ENCODE measurements at regions not wholly inside any gene's neighbourhood (a gene's known extent, or its start where the extent isn't known, plus 50 kb on each side); places are given as distances from the start of the nearest gene placed in this dataset.
"Not testable (repeated sequence)": the region's sequence is repeated elsewhere in the genome, so short reads cannot be mapped to it uniquely, and the experiment has no call there.

- not testable (repeated sequence) for H3K79me2 ChIP-seq (ENCODE audit: control insufficient read depth, insufficient read depth, low read length, unreplicated experiment); H3K27me3 ChIP-seq (ENCODE audit: insufficient read depth, low read length); H3K27ac ChIP-seq (ENCODE audit: low read depth, low read length); H3K4me3 ChIP-seq (ENCODE audit: low read depth, low read length); H3K36me3 ChIP-seq (ENCODE audit: insufficient read depth, low read length); H3K4me1 ChIP-seq (ENCODE audit: control insufficient read depth, insufficient read depth, low read length, unreplicated experiment); H2AFZ ChIP-seq (ENCODE audit: low read length, unreplicated experiment)
Observed at GRCh38 chr4:155054042-155054441, 154.4 kb upstream of the NPY2R start.

GRCh38 chr4:155060419-155060818, 148.0 kb upstream of the NPY2R start:
- Histone ChIP-seq H3K27ac (ENCODE audit: low read depth, low read length) (no peak overlapping the region), H3K4me1 (ENCODE audit: control insufficient read depth, insufficient read depth, low read length, unreplicated experiment) (no peaks in the 10 kb centered on the region), H2AFZ (ENCODE audit: low read length, unreplicated experiment) (no peak overlapping the region), H3K36me3 (ENCODE audit: insufficient read depth, low read length) (no peaks in the 10 kb centered on the region), H3K79me2 (ENCODE audit: control insufficient read depth, insufficient read depth, low read length, unreplicated experiment) (no peaks in the 10 kb centered on the region), H3K4me3 (ENCODE audit: low read depth, low read length) (no peak overlapping the region), H3K27me3 (ENCODE audit: insufficient read depth, low read length) (no peaks in the 10 kb centered on the region)

- Histone ChIP-seq H3K36me3 (ENCODE audit: insufficient read depth, low read length) (no peaks in the 10 kb centered on the region), H3K27me3 (ENCODE audit: insufficient read depth, low read length) (no peaks in the 10 kb centered on the region), H3K79me2 (ENCODE audit: control insufficient read depth, insufficient read depth, low read length, unreplicated experiment) (no peaks in the 10 kb centered on the region), H2AFZ (ENCODE audit: low read length, unreplicated experiment) (no peak overlapping the region), H3K4me3 (ENCODE audit: low read depth, low read length) (no peak overlapping the region), H3K27ac (ENCODE audit: low read depth, low read length) (no peak overlapping the region), H3K4me1 (ENCODE audit: control insufficient read depth, insufficient read depth, low read length, unreplicated experiment) (no peaks in the 10 kb centered on the region)
Observed at GRCh38 chr4:155060873-155061272, 147.6 kb upstream of the NPY2R start.

- Histone ChIP-seq H3K36me3 (ENCODE audit: insufficient read depth, low read length) (no peaks in the 10 kb centered on the region), H3K79me2 (ENCODE audit: control insufficient read depth, insufficient read depth, low read length, unreplicated experiment) (no peaks in the 10 kb centered on the region), H3K27me3 (ENCODE audit: insufficient read depth, low read length) (no peaks in the 10 kb centered on the region), H3K4me3 (ENCODE audit: low read depth, low read length) (no peak overlapping the region), H2AFZ (ENCODE audit: low read length, unreplicated experiment) (no peak overlapping the region), H3K27ac (ENCODE audit: low read depth, low read length) (no peak overlapping the region), H3K4me1 (ENCODE audit: control insufficient read depth, insufficient read depth, low read length, unreplicated experiment) (no peaks in the 10 kb centered on the region)
Observed at GRCh38 chr4:155062948-155063347, 145.5 kb upstream of the NPY2R start.

GRCh38 chr4:155064934-155065333, 143.5 kb upstream of the NPY2R start:
- H3K36me3 ChIP-seq (ENCODE audit: insufficient read depth, low read length); H3K4me3 ChIP-seq (ENCODE audit: low read depth, low read length); H3K79me2 ChIP-seq (ENCODE audit: control insufficient read depth, insufficient read depth, low read length, unreplicated experiment): not testable (repeated sequence)

GRCh38 chr4:155066871-155067270, 141.6 kb upstream of the NPY2R start:
- Histone ChIP-seq H3K4me3 (ENCODE audit: low read depth, low read length) (no peak overlapping the region), H3K4me1 (ENCODE audit: control insufficient read depth, insufficient read depth, low read length, unreplicated experiment) (no peaks in the 10 kb centered on the region), H3K36me3 (ENCODE audit: insufficient read depth, low read length) (no peaks in the 10 kb centered on the region), H3K27ac (ENCODE audit: low read depth, low read length) (no peak overlapping the region), H3K79me2 (ENCODE audit: control insufficient read depth, insufficient read depth, low read length, unreplicated experiment) (no peaks in the 10 kb centered on the region), H2AFZ (ENCODE audit: low read length, unreplicated experiment) (no peak overlapping the region), H3K27me3 (ENCODE audit: insufficient read depth, low read length) (no peaks in the 10 kb centered on the region)

More at GRCh38 chr4:155064934-155065333, 143.5 kb upstream of the NPY2R start:
- not testable (repeated sequence) for H3K27me3 ChIP-seq (ENCODE audit: insufficient read depth, low read length); H2AFZ ChIP-seq (ENCODE audit: low read length, unreplicated experiment); H3K4me1 ChIP-seq (ENCODE audit: control insufficient read depth, insufficient read depth, low read length, unreplicated experiment); H3K27ac ChIP-seq (ENCODE audit: low read depth, low read length)

GRCh38 chr4:155071962-155072361, 136.5 kb upstream of the NPY2R start:
- H3K79me2 ChIP-seq (ENCODE audit: control insufficient read depth, insufficient read depth, low read length, unreplicated experiment) = no peaks in the 10 kb centered on the region
- H3K4me3 ChIP-seq (ENCODE audit: low read depth, low read length) = no peak overlapping the region
- no peaks in the 10 kb centered on the region for H3K27me3 ChIP-seq (ENCODE audit: insufficient read depth, low read length)
- no peaks in the 10 kb centered on the region for H3K36me3 ChIP-seq (ENCODE audit: insufficient read depth, low read length)
- H3K4me1 ChIP-seq (ENCODE audit: control insufficient read depth, insufficient read depth, low read length, unreplicated experiment) = peaks cover 11% of the 10 kb centered on the region
- no peak overlapping the region for H3K27ac ChIP-seq (ENCODE audit: low read depth, low read length)
- H2AFZ ChIP-seq (ENCODE audit: low read length, unreplicated experiment) = no peak overlapping the region

GRCh38 chr4:155072417-155072816, 136.0 kb upstream of the NPY2R start:
- Histone ChIP-seq H3K27ac (ENCODE audit: low read depth, low read length) (no peak overlapping the region), H3K4me1 (ENCODE audit: control insufficient read depth, insufficient read depth, low read length, unreplicated experiment) (peaks cover 11% of the 10 kb centered on the region), H3K27me3 (ENCODE audit: insufficient read depth, low read length) (no peaks in the 10 kb centered on the region), H2AFZ (ENCODE audit: low read length, unreplicated experiment) (no peak overlapping the region), H3K4me3 (ENCODE audit: low read depth, low read length) (no peak overlapping the region), H3K36me3 (ENCODE audit: insufficient read depth, low read length) (no peaks in the 10 kb centered on the region), H3K79me2 (ENCODE audit: control insufficient read depth, insufficient read depth, low read length, unreplicated experiment) (no peaks in the 10 kb centered on the region)

GRCh38 chr4:155073852-155074251, 134.6 kb upstream of the NPY2R start:
- Histone ChIP-seq H3K27me3 (ENCODE audit: insufficient read depth, low read length) (no peaks in the 10 kb centered on the region), H3K27ac (ENCODE audit: low read depth, low read length) (peak overlapping the region; percentile 46; the same call in 1 of the 2 replicates), H3K79me2 (ENCODE audit: control insufficient read depth, insufficient read depth, low read length, unreplicated experiment) (no peaks in the 10 kb centered on the region), H2AFZ (ENCODE audit: low read length, unreplicated experiment) (peak overlapping the region; percentile 87), H3K36me3 (ENCODE audit: insufficient read depth, low read length) (no peaks in the 10 kb centered on the region), H3K4me3 (ENCODE audit: low read depth, low read length) (peak overlapping the region; percentile 57), H3K4me1 (ENCODE audit: control insufficient read depth, insufficient read depth, low read length, unreplicated experiment) (peaks cover 13% of the 10 kb centered on the region)

- no peaks in the 10 kb centered on the region for H3K27me3 ChIP-seq (ENCODE audit: insufficient read depth, low read length)
- H3K4me3 ChIP-seq (ENCODE audit: low read depth, low read length) = no peak overlapping the region
- no peaks in the 10 kb centered on the region for H3K36me3 ChIP-seq (ENCODE audit: insufficient read depth, low read length)
- no peaks in the 10 kb centered on the region for H3K79me2 ChIP-seq (ENCODE audit: control insufficient read depth, insufficient read depth, low read length, unreplicated experiment)
- no peak overlapping the region for H2AFZ ChIP-seq (ENCODE audit: low read length, unreplicated experiment)
- H3K27ac ChIP-seq (ENCODE audit: low read depth, low read length) = no peak overlapping the region
- peaks cover 35% of the 10 kb centered on the region for H3K4me1 ChIP-seq (ENCODE audit: control insufficient read depth, insufficient read depth, low read length, unreplicated experiment)
Observed at GRCh38 chr4:155076256-155076785, 132.1 kb upstream of the NPY2R start.

GRCh38 chr4:155077452-155078229, 130.8 kb upstream of the NPY2R start:
- no peaks in the 10 kb centered on the region for H3K79me2 ChIP-seq (ENCODE audit: control insufficient read depth, insufficient read depth, low read length, unreplicated experiment)
- H3K4me1 ChIP-seq (ENCODE audit: control insufficient read depth, insufficient read depth, low read length, unreplicated experiment) = peaks cover 35% of the 10 kb centered on the region
- H3K4me3 ChIP-seq (ENCODE audit: low read depth, low read length) = no peak overlapping the region
- no peaks in the 10 kb centered on the region for H3K36me3 ChIP-seq (ENCODE audit: insufficient read depth, low read length)
- H3K27ac ChIP-seq (ENCODE audit: low read depth, low read length) = no peak overlapping the region
- H3K27me3 ChIP-seq (ENCODE audit: insufficient read depth, low read length) = no peaks in the 10 kb centered on the region
- no peak overlapping the region for H2AFZ ChIP-seq (ENCODE audit: low read length, unreplicated experiment)

Measured in ACC112 (cell line).